ENCODE measurements at regions not wholly inside any gene's neighbourhood (a gene's known extent, or its start where the extent isn't known, plus 50 kb on each side); places are given as distances from the start of the nearest gene placed in this dataset.

DNA sequence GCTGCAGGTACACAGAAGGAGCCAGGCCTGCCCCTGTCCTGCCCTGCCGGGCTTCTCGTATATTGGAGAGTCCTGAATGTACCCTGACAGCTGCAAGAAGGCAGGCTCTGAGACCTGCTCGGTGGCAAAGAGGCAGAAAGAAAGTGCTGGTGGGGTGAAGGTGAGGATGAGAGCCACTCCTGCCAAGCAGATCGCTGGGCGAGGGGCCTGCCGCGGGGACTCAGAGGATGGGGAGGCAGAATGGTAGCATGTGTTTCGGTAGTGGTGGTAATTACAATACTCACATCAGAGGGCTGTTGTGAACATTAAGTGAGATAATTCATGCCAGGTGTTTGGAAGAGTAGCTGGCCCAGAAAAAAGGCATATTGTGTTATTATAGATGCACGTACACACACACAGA is 56.6 kb upstream of the SLC22A23 start:
- Histone ChIP-seq H3K27ac (no peak overlapping the region), H3K36me3 (no peaks in the 10 kb centered on the region), H3K4me1 (no peaks in the 10 kb centered on the region), H3K9me3 (no peaks in the 10 kb centered on the region), H3K27me3 (replicated peaks in 1 of 7) (peaks cover 0 to 38% (median 0%) of the 10 kb centered on the region in 7 donors), H3K4me3 (no peak overlapping the region)
- intact Hi-C loops (cut with DNase I; ENCODE audit: low total_unique reads) = no loop called here
- WGBS, 5 donors = 92 to 96% (median 92%) methylated on average over 9 of the region's 9 CpGs
- DNase-seq = no peak
- TF ChIP-seq POLR2AphosphoS5 (IDR thresholded peaks at IDR 0.05) (no peak), POLR2A (IDR thresholded peaks at IDR 0.05) (no peak)
- TF ChIP-seq, protein P1, sequence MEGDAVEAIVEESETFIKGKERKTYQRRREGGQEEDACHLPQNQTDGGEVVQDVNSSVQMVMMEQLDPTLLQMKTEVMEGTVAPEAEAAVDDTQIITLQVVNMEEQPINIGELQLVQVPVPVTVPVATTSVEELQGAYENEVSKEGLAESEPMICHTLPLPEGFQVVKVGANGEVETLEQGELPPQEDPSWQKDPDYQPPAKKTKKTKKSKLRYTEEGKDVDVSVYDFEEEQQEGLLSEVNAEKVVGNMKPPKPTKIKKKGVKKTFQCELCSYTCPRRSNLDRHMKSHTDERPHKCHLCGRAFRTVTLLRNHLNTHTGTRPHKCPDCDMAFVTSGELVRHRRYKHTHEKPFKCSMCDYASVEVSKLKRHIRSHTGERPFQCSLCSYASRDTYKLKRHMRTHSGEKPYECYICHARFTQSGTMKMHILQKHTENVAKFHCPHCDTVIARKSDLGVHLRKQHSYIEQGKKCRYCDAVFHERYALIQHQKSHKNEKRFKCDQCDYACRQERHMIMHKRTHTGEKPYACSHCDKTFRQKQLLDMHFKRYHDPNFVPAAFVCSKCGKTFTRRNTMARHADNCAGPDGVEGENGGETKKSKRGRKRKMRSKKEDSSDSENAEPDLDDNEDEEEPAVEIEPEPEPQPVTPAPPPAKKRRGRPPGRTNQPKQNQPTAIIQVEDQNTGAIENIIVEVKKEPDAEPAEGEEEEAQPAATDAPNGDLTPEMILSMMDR (IDR thresholded peaks at IDR 0.05 in 8 of 11, conservative IDR thresholded peaks at IDR 0.05 in 3 of 11) = no peak

DNA sequence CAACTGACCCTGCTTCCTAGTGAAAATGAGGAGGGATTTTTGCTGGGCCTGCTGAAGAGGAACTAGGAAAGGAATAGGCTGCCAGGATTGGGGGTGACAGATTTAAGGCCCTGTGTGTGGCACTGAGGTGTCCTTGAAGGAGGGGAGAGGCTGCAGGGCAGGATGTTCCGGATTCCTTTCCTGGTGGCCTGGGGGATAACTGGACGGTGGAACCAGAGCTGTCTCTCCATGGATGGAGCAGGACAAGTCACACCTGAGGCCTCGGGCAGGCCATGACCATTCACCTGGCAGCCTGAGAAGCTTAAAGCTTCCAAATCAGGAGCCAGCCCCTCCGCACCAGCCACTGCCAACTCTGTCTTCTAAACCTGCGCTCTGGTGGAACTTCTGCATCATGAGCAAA is 56.0 kb upstream of the SLC22A23 start:
- H3K4me3 ChIP-seq = no peak overlapping the region
- H3K4me1 ChIP-seq = no peaks in the 10 kb centered on the region
- no peaks in the 10 kb centered on the region for H3K36me3 ChIP-seq
- peaks cover 0 to 33% (median 0%) of the 10 kb centered on the region in 7 donors for H3K27me3 ChIP-seq (replicated peaks in 1 of 7)
- H3K9me3 ChIP-seq = no peaks in the 10 kb centered on the region
- WGBS, 5 donors = 84 to 97% (median 93%) methylated on average over 4 to 5 of the region's 5 CpGs
- H3K27ac ChIP-seq = no peak overlapping the region
- DNase-seq = no peak
- TF ChIP-seq, protein P1 (IDR thresholded peaks at IDR 0.05 in 8 of 11, conservative IDR thresholded peaks at IDR 0.05 in 3 of 11) = no peak
- TF ChIP-seq POLR2AphosphoS5 (IDR thresholded peaks at IDR 0.05) = no peak
- TF ChIP-seq POLR2A (IDR thresholded peaks at IDR 0.05) = no peak
- intact Hi-C loops (cut with DNase I; ENCODE audit: low total_unique reads) = no loop called here

DNA sequence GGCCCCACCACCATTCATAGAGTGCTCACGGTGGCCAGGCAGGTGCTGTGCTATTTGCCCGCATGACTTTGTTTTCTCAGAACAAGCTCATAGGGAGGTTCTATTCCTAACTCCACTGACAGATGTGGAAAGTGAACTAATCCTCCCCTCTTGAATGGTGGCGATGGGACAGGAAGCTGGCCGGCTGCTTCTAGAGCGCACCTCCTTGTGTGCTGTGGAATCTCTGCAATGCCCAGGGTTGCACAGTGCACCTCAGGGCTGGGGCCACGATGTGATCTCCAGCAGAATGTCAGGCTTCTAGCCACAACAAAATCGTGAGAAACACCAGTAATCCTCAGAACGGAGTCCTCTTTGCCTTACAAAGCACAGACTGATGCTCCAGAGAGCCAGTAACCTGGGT is 53.8 kb upstream of the SLC22A23 start:
- intact Hi-C loops (cut with DNase I; ENCODE audit: low total_unique reads) = no loop called here
- TF ChIP-seq POLR2AphosphoS5 (IDR thresholded peaks at IDR 0.05) (no peak), POLR2A (IDR thresholded peaks at IDR 0.05) (no peak)
- TF ChIP-seq, protein P1 (IDR thresholded peaks at IDR 0.05 in 8 of 11, conservative IDR thresholded peaks at IDR 0.05 in 3 of 11) = no peak
- H3K27ac ChIP-seq = no peak overlapping the region
- H3K36me3 ChIP-seq = no peaks in the 10 kb centered on the region
- no peak for DNase-seq
- no peak overlapping the region for H3K4me3 ChIP-seq
- H3K27me3 ChIP-seq (replicated peaks in 1 of 7) = peaks cover 0 to 26% (median 0%) of the 10 kb centered on the region in 7 donors
- WGBS, 5 donors = 68 to 81% (median 77%) methylated on average over 4 to 8 of the region's 8 CpGs
- H3K9me3 ChIP-seq = no peaks in the 10 kb centered on the region
- H3K4me1 ChIP-seq = peaks cover 0 to 4% (median 0%) of the 10 kb centered on the region in 6 donors

DNA sequence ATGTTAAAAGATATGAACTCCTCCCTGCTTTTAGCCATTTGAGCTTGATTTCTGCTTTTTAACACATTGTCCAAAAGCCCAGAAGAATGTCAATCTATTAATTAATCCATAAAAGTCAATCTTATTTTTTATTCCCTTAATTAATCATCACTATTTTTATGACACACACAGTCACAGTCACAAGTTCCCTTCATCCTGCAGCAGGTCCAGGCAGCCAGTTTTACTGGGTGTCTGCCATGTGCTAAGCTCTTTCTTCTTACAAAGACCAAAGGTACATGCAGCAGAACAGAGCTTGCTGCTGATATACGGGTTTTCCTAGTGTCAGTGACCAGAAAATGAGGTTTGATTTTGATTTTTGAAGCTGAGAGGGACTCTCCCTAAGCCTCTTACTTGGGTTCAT is 53.3 kb upstream of the SLC22A23 start:
- Histone ChIP-seq H3K4me3 (no peak overlapping the region), H3K27ac (no peak overlapping the region), H3K36me3 (no peaks in the 10 kb centered on the region), H3K9me3 (no peaks in the 10 kb centered on the region), H3K27me3 (replicated peaks in 1 of 7) (peaks cover 0 to 26% (median 0%) of the 10 kb centered on the region in 7 donors), H3K4me1 (peaks cover 0 to 4% (median 0%) of the 10 kb centered on the region in 6 donors)
- 64 to 90% (median 69%) methylated on average over 1 of the region's 1 CpG for WGBS, 5 donors
- intact Hi-C loops (cut with DNase I; ENCODE audit: low total_unique reads) = no loop called here
- DNase-seq = no peak
- no peak for TF ChIP-seq POLR2AphosphoS5 (IDR thresholded peaks at IDR 0.05)
- TF ChIP-seq, protein P1 (IDR thresholded peaks at IDR 0.05 in 8 of 11, conservative IDR thresholded peaks at IDR 0.05 in 3 of 11) = no peak
- TF ChIP-seq POLR2A (IDR thresholded peaks at IDR 0.05) = no peak

Measured in spleen (tissue), 11 donors.